ENCODE measurements at regions not wholly inside any gene's neighbourhood (a gene's known extent, or its start where the extent isn't known, plus 50 kb on each side); places are given as distances from the start of the nearest gene placed in this dataset.

GRCh38 chr11:19652623-19653375 is 59.8 kb upstream of the NAV2 start:
- CTCF ChIA-PET: interaction anchor here (1.4 kb wide), 1 partner anchor 20 kb away, joined by 3 read pairs; no protein-coding TSS in a partner anchor

GRCh38 chr11:19651653-19652052 is 61.0 kb upstream of the NAV2 start:
- H3K4me3 ChIP-seq (ENCODE audit: low read depth, low read length): no peak overlapping the region
- CTCF ChIA-PET: no interaction called here
- H3K27me3 ChIP-seq (ENCODE audit: control insufficient read depth, insufficient read depth, low read length): peaks cover 3% of the 10 kb centered on the region
- TF ChIP-seq, protein P1, sequence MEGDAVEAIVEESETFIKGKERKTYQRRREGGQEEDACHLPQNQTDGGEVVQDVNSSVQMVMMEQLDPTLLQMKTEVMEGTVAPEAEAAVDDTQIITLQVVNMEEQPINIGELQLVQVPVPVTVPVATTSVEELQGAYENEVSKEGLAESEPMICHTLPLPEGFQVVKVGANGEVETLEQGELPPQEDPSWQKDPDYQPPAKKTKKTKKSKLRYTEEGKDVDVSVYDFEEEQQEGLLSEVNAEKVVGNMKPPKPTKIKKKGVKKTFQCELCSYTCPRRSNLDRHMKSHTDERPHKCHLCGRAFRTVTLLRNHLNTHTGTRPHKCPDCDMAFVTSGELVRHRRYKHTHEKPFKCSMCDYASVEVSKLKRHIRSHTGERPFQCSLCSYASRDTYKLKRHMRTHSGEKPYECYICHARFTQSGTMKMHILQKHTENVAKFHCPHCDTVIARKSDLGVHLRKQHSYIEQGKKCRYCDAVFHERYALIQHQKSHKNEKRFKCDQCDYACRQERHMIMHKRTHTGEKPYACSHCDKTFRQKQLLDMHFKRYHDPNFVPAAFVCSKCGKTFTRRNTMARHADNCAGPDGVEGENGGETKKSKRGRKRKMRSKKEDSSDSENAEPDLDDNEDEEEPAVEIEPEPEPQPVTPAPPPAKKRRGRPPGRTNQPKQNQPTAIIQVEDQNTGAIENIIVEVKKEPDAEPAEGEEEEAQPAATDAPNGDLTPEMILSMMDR (IDR thresholded peaks at IDR 0.05; ENCODE audit: low read depth, low read length): no peak
- no peak for DNase-seq (ENCODE audit: low read depth, low spot score)
- POLR2A ChIA-PET: no interaction called here
- H3K27ac ChIP-seq (ENCODE audit: low read depth, low read length): no peak overlapping the region
- no peaks in the 10 kb centered on the region for H3K9me3 ChIP-seq (ENCODE audit: control insufficient read depth, insufficient read depth, low read length)

More at GRCh38 chr11:19652623-19653375, 59.8 kb upstream of the NAV2 start:
- peaks cover 3% of the 10 kb centered on the region for H3K27me3 ChIP-seq (ENCODE audit: control insufficient read depth, insufficient read depth, low read length)
- DNase-seq (ENCODE audit: low read depth, low spot score): no peak
- no peak overlapping the region for H3K27ac ChIP-seq (ENCODE audit: low read depth, low read length)
- H3K4me3 ChIP-seq (ENCODE audit: low read depth, low read length): no peak overlapping the region
- TF ChIP-seq, protein P1 (IDR thresholded peaks at IDR 0.05; ENCODE audit: low read depth, low read length): no peak
- no peaks in the 10 kb centered on the region for H3K9me3 ChIP-seq (ENCODE audit: control insufficient read depth, insufficient read depth, low read length)
- POLR2A ChIA-PET: no interaction called here

DNA sequence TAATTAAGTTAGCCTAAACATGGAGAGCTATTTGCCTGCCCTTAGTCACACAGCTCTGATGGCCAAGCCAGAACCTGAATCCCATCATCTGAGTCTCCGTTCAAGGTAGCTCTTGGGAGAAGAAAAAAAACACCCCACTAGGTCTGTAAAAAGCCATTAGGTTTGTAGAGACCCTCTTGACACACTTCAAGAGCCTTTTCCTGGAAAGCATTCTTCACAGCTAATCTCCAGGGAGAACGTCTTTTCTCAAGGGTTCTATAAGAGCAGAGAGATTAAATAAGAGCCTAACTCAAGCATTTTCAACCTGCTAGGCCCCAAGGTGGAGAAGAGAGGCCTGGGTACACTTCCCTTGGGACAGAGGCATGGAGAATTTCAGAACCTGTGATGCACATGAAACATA is 61.6 kb upstream of the NAV2 start:
- CTCF ChIA-PET: interaction anchor here (0.6 to 1.0 kb wide), 2 partner anchors 8 to 417 kb away, joined by 4 to 5 read pairs; no protein-coding TSS in a partner anchor
- DNase-seq (ENCODE audit: low read depth, low spot score): no peak
- POLR2A ChIA-PET: no interaction called here
- Histone ChIP-seq H3K27me3 (ENCODE audit: control insufficient read depth, insufficient read depth, low read length) (peaks cover 3% of the 10 kb centered on the region), H3K27ac (ENCODE audit: low read depth, low read length) (no peak overlapping the region), H3K9me3 (ENCODE audit: control insufficient read depth, insufficient read depth, low read length) (no peaks in the 10 kb centered on the region), H3K4me3 (ENCODE audit: low read depth, low read length) (no peak overlapping the region)
- TF ChIP-seq, protein P1 (IDR thresholded peaks at IDR 0.05; ENCODE audit: low read depth, low read length): no peak

DNA sequence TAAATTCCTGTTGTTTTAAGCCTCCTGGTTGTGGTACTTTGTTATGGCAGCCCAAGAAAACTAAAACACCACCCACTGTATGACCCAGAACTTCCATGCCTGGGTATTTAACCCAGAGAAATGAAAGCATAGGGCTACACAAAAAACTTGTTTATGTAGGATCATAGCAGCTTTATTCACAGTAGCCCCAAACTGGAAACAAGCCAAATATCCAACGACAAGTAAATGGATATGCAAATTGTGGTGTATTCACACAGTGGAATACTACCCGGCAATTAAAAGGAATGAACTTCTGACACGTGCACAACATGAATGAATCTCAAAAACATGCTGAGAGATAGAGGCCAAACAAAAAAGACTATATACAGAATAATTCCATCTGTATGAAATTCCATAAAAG is 62.2 kb upstream of the NAV2 start:
- CTCF ChIA-PET: interaction anchor here (0.6 to 1.0 kb wide), 2 partner anchors 9 to 418 kb away, joined by 4 to 5 read pairs; no protein-coding TSS in a partner anchor
- DNase-seq (ENCODE audit: low read depth, low spot score): no peak
- Histone ChIP-seq H3K9me3 (ENCODE audit: control insufficient read depth, insufficient read depth, low read length) (no peaks in the 10 kb centered on the region), H3K27me3 (ENCODE audit: control insufficient read depth, insufficient read depth, low read length) (peaks cover 3% of the 10 kb centered on the region), H3K4me3 (ENCODE audit: low read depth, low read length) (no peak overlapping the region), H3K27ac (ENCODE audit: low read depth, low read length) (no peak overlapping the region)
- TF ChIP-seq, protein P1 (IDR thresholded peaks at IDR 0.05; ENCODE audit: low read depth, low read length): no peak
- POLR2A ChIA-PET: no interaction called here

DNA sequence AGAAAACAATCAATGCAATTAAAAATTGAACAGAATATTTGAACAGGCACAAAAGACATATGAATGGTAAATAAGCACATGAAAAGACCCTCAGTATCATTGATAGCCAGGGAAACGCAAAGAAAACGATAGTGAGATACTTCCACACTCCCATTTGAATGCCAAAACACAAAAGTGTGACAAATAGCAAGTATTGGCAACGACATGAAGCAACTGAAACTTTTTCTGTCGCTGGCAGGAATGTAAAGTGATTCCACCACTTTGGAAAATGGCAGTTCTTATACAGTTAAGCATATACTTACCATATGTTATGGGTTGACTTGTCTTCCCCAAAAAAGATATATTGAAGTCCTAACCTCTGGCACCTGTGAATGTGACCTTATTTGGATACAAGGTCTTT is 62.9 kb upstream of the NAV2 start:
- H3K4me3 ChIP-seq (ENCODE audit: low read depth, low read length): no peak overlapping the region
- POLR2A ChIA-PET: no interaction called here
- H3K27me3 ChIP-seq (ENCODE audit: control insufficient read depth, insufficient read depth, low read length): peaks cover 3% of the 10 kb centered on the region
- no peaks in the 10 kb centered on the region for H3K9me3 ChIP-seq (ENCODE audit: control insufficient read depth, insufficient read depth, low read length)
- H3K27ac ChIP-seq (ENCODE audit: low read depth, low read length): no peak overlapping the region
- TF ChIP-seq, protein P1 (IDR thresholded peaks at IDR 0.05; ENCODE audit: low read depth, low read length): no peak
- CTCF ChIA-PET: no interaction called here
- no peak for DNase-seq (ENCODE audit: low read depth, low spot score)
